A673 (cell line): ENCODE measurements at regions not wholly inside any gene's neighbourhood (a gene's known extent, or its start where the extent isn't known, plus 50 kb on each side); places are given as distances from the start of the nearest gene placed in this dataset.

Source experiments
- BruUV-seq: library from RNA; stranded (reverse); fragments of 400-500 nt; replicated peaks from 2 replicates; lab custom pipeline; 2021; lab: Mats Ljungman, UMichigan
- CTCF ChIA-PET: fragments of 300-600 bp; sonication (Branson Sonifier 250); formaldehyde crosslinking; loops from one replicate; lab custom pipeline; 2022; ENCODE audit warnings: antibody characterized with exemption; lab: Charles Lee
- POLR2A ChIA-PET: fragments of 300-600 bp; sonication (Branson Sonifier 250); formaldehyde crosslinking; loops from one replicate; lab custom pipeline; 2022; ENCODE audit warnings: antibody characterized with exemption; ENCODE audit not compliant: low non-redundant PET; lab: Charles Lee
- DNase-seq: peaks from one replicate; pipeline ENCODE4 v3.0.0-alpha.2; 2015; ENCODE audit warnings: low spot score
- H3K27ac ChIP-seq: fragments of 200-600 bp; sonication (generic); 2 replicates; pipeline ENCODE4 v1.5.1; 2016; ENCODE audit warnings: mixed run types, low read depth, mild to moderate bottlenecking, mixed read lengths, antibody characterized with exemption, low read length; ENCODE audit not compliant: poor library complexity, severe bottlenecking
- H3K27me3 ChIP-seq: fragments of 200-600 bp; sonication (generic); replicated peaks from 2 replicates; pipeline ENCODE4 v1.6.1; 2017; ENCODE audit warnings: mixed run types, low read depth, mild to moderate bottlenecking, mixed read lengths, antibody characterized with exemption, low read length; ENCODE audit not compliant: insufficient read depth, poor library complexity
- H3K36me3 ChIP-seq: fragments of 200-600 bp; sonication (generic); 2 replicates; pipeline ENCODE4 v1.6.1; 2016; ENCODE audit warnings: mixed run types, mild to moderate bottlenecking, mixed read lengths, antibody characterized with exemption, low read length; ENCODE audit not compliant: insufficient read depth, poor library complexity, severe bottlenecking
- H3K4me1 ChIP-seq: fragments of 200-600 bp; sonication (generic); 2 replicates; pipeline ENCODE4 v1.6.1; 2017; ENCODE audit warnings: mixed run types, mild to moderate bottlenecking, mixed read lengths, antibody characterized with exemption, low read length; ENCODE audit not compliant: insufficient read depth, poor library complexity, severe bottlenecking
- H3K4me3 ChIP-seq: fragments of 200-600 bp; sonication (generic); 2 replicates; pipeline ENCODE4 v1.5.1; 2016; ENCODE audit warnings: low read depth, mixed run types, mild to moderate bottlenecking, mixed read lengths, low read length; ENCODE audit not compliant: poor library complexity, severe bottlenecking
- H3K9me3 ChIP-seq: fragments of 200-600 bp; sonication (generic); 2 replicates; pipeline ENCODE4 v1.6.1; 2016; ENCODE audit warnings: mixed run types, low read depth, mild to moderate bottlenecking, mixed read lengths, antibody characterized with exemption, low read length; ENCODE audit not compliant: poor library complexity, severe bottlenecking
- CTCF ChIP-seq: fragments of 300-800, 200-600 bp; sonication (generic); conservative IDR thresholded peaks from 2 replicates; pipeline ENCODE4 v1.5.1; 2017; ENCODE audit warnings: low read depth, mild to moderate bottlenecking, antibody characterized with exemption, low read length, moderate library complexity, mixed read lengths
- EZH2 ChIP-seq: fragments of 200-600 bp; sonication (generic); IDR thresholded peaks from 2 replicates; pipeline ENCODE4 v1.6.1; 2017; ENCODE audit warnings: borderline replicate concordance, low read depth, mild to moderate bottlenecking, mixed read lengths, antibody characterized with exemption, low read length; ENCODE audit not compliant: poor library complexity, severe bottlenecking
- intact Hi-C: fragments of 100-400 bp; cut with micrococcal nuclease; formaldehyde crosslinking; loops from one replicate; pipeline ENCODE4 v1.10.0; 2022; ENCODE audit not compliant: unreplicated experiment

- intact Hi-C loops = no loop called here
- ChIA-PET CTCF (no interaction called here), POLR2A (no interaction called here)
- Histone ChIP-seq H3K4me1 (no peaks in the 10 kb centered on the region), H3K27ac (no peak overlapping the region), H3K4me3 (no peak overlapping the region), H3K9me3 (no peaks in the 10 kb centered on the region), H3K27me3 (no peaks in the 10 kb centered on the region), H3K36me3 (no peaks in the 10 kb centered on the region)
- DNase-seq = no peak
- BruUV-seq = no TSS peak
- no peak for TF ChIP-seq EZH2
- no peak for TF ChIP-seq CTCF
Measured at GRCh38 chr20:50313522-50313820, 122.8 kb downstream of the CEBPB start.

GRCh38 chr20:50313827-50314677, 123.4 kb downstream of the CEBPB start:
- no peak for DNase-seq
- CTCF ChIA-PET = no interaction called here
- Histone ChIP-seq H3K9me3 (no peaks in the 10 kb centered on the region), H3K36me3 (no peaks in the 10 kb centered on the region), H3K27ac (no peak overlapping the region), H3K4me1 (no peaks in the 10 kb centered on the region), H3K4me3 (no peak overlapping the region), H3K27me3 (no peaks in the 10 kb centered on the region)
- POLR2A ChIA-PET = no interaction called here
- TF ChIP-seq EZH2 (no peak), CTCF (no peak)
- intact Hi-C loops = no loop called here
- no TSS peak for BruUV-seq

DNA sequence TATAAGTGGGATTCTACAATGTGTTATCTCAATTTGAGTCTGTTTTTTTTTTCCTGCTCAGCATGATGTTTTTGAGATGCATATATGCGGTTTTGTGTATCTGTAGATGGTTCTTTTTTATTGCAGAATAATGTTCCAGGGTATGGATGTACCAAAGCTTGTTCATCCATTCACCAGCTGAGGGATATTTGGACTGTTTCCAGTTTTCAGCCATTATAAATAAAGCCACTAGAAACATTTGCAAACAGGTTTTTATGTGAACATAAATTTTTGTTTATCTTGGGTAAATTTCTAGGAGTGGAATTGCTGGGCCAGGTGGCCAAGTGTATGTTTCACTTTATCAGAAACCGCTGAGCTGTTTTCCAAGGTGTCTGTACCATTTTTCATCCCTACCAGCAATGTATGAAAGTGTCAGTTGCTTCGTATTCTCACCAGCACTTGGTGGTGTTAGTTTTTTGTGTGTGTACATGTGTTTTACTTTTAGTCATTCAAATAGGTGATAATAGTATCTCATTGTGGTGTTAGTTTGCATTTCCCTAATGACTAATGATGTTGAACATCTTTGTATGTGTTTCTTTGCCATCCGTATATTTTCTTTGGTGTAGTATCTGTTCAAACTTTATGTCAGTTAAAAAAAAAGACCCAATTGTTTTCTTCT, 124.2 kb downstream of the CEBPB start:
- POLR2A ChIA-PET = no interaction called here
- Histone ChIP-seq H3K4me1 (no peaks in the 10 kb centered on the region), H3K27me3 (no peaks in the 10 kb centered on the region), H3K36me3 (no peaks in the 10 kb centered on the region), H3K4me3 (no peak overlapping the region), H3K27ac (no peak overlapping the region), H3K9me3 (no peaks in the 10 kb centered on the region)
- DNase-seq = no peak
- intact Hi-C loops = no loop called here
- CTCF ChIA-PET = no interaction called here
- TF ChIP-seq CTCF = no peak
- no peak for TF ChIP-seq EZH2
- no TSS peak for BruUV-seq
